ENCODE measurements at regions not wholly inside any gene's neighbourhood (a gene's known extent, or its start where the extent isn't known, plus 50 kb on each side); places are given as distances from the start of the nearest gene placed in this dataset.
A peak's percentile ranks its signal among the peaks of the same experiment; 100 is the strongest.

GRCh38 chr13:70923863-70924752 lies 815.9 kb upstream of the KLHL1 start:
- no peaks in the 10 kb centered on the region for H3K4me1 ChIP-seq
- no peak overlapping the region for H3K4me3 ChIP-seq
- TF ChIP-seq POLR2A (IDR thresholded peaks at IDR 0.05) = no peak
- TF ChIP-seq CTCF (IDR thresholded peaks at IDR 0.05) = no peak
- H3K27me3 ChIP-seq = no peaks in the 10 kb centered on the region
- ATAC-seq = no peak
- DNase-seq = peak in 1 of 4 donors; percentile 11
- 79 to 86% methylated on average over 33 to 37 of the region's 38 CpGs for WGBS, 2 donors
- no peaks in the 10 kb centered on the region for H3K36me3 ChIP-seq (replicated peaks in 1 of 2; ENCODE audit: insufficient read depth in 1 of 2, low read depth in 2 of 2)
- intact Hi-C loops (cut with DNase I) = no loop called here
- no peak overlapping the region for H3K27ac ChIP-seq
- H3K9me3 ChIP-seq = no peaks in the 10 kb centered on the region

- Histone ChIP-seq H3K27me3 (no peaks in the 10 kb centered on the region), H3K4me1 (no peaks in the 10 kb centered on the region), H3K4me3 (no peak overlapping the region), H3K27ac (no peak overlapping the region), H3K9me3 (no peaks in the 10 kb centered on the region), H3K36me3 (replicated peaks in 1 of 2; ENCODE audit: insufficient read depth in 1 of 2, low read depth in 2 of 2) (no peaks in the 10 kb centered on the region)
- no peak for ATAC-seq
- TF ChIP-seq CTCF (IDR thresholded peaks at IDR 0.05) = no peak
- no peak for TF ChIP-seq POLR2A (IDR thresholded peaks at IDR 0.05)
- no peak for DNase-seq
- 42 to 62% methylated on average over 1 of the region's 1 CpG for WGBS, 2 donors
- intact Hi-C loops (cut with DNase I) = no loop called here
Observed at GRCh38 chr13:70911286-70911685, 803.0 kb upstream of the KLHL1 start.

GRCh38 chr13:70908795-70909194 lies 800.5 kb upstream of the KLHL1 start:
- ATAC-seq (no peak), DNase-seq (no peak)
- H3K27me3 ChIP-seq = no peaks in the 10 kb centered on the region
- H3K36me3 ChIP-seq (replicated peaks in 1 of 2; ENCODE audit: insufficient read depth in 1 of 2, low read depth in 2 of 2) = no peaks in the 10 kb centered on the region
- no peak overlapping the region for H3K4me3 ChIP-seq
- no peaks in the 10 kb centered on the region for H3K4me1 ChIP-seq
- TF ChIP-seq POLR2A (IDR thresholded peaks at IDR 0.05) (no peak), CTCF (IDR thresholded peaks at IDR 0.05) (no peak)
- H3K27ac ChIP-seq = no peak overlapping the region
- H3K9me3 ChIP-seq = no peaks in the 10 kb centered on the region
- intact Hi-C loops (cut with DNase I) = no loop called here
- WGBS, 2 donors = 36 to 41% methylated on average over 3 of the region's 3 CpGs

- Histone ChIP-seq H3K27ac (no peak overlapping the region), H3K9me3 (no peaks in the 10 kb centered on the region), H3K36me3 (replicated peaks in 1 of 2; ENCODE audit: insufficient read depth in 1 of 2, low read depth in 2 of 2) (no peaks in the 10 kb centered on the region), H3K4me1 (no peaks in the 10 kb centered on the region), H3K4me3 (no peak overlapping the region), H3K27me3 (no peaks in the 10 kb centered on the region)
- WGBS, 2 donors = 3 to 15% methylated on average over 2 of the region's 2 CpGs
- no peak for TF ChIP-seq CTCF (IDR thresholded peaks at IDR 0.05)
- no peak for TF ChIP-seq POLR2A (IDR thresholded peaks at IDR 0.05)
- DNase-seq = no peak
- intact Hi-C loops (cut with DNase I) = no loop called here
- peak; percentile 18 for ATAC-seq
Observed at GRCh38 chr13:70905035-70905434, 796.8 kb upstream of the KLHL1 start.

- H3K27ac ChIP-seq = no peak overlapping the region
- no peaks in the 10 kb centered on the region for H3K36me3 ChIP-seq (replicated peaks in 1 of 2; ENCODE audit: insufficient read depth in 1 of 2, low read depth in 2 of 2)
- H3K4me1 ChIP-seq = no peaks in the 10 kb centered on the region
- H3K9me3 ChIP-seq = no peaks in the 10 kb centered on the region
- intact Hi-C loops (cut with DNase I) = no loop called here
- ATAC-seq (no peak), DNase-seq (no peak)
- no peak overlapping the region for H3K4me3 ChIP-seq
- no peaks in the 10 kb centered on the region for H3K27me3 ChIP-seq
- TF ChIP-seq POLR2A (IDR thresholded peaks at IDR 0.05) (no peak), CTCF (IDR thresholded peaks at IDR 0.05) (no peak)
Observed at GRCh38 chr13:70896136-70896535, 787.9 kb upstream of the KLHL1 start.
